Left ventricle myocardium inferior (tissue), 1 donor: ENCODE measurements at regions not wholly inside any gene's neighbourhood (a gene's known extent, or its start where the extent isn't known, plus 50 kb on each side); places are given as distances from the start of the nearest gene placed in this dataset.

ENCODE experiments used
- DNase-seq: peaks from one replicate; pipeline ENCODE4 v3.0.0-alpha.2; 2020
- H3K27ac ChIP-seq: fragments of 200-600 bp; replicated peaks from 2 replicates; pipeline ENCODE4 v1.8.0; 2021
- H3K27me3 ChIP-seq: fragments of 200-600 bp; 2 replicates; pipeline ENCODE4 v1.8.0; 2021; ENCODE audit warnings: low read depth
- H3K36me3 ChIP-seq: fragments of 200-600 bp; 2 replicates; pipeline ENCODE4 v1.8.0; 2021
- H3K4me1 ChIP-seq: fragments of 200-600 bp; 2 replicates; pipeline ENCODE4 v1.8.0; 2021
- H3K4me3 ChIP-seq: fragments of 200-600 bp; 2 replicates; pipeline ENCODE4 v1.8.0; 2021; ENCODE audit warnings: mild to moderate bottlenecking, moderate library complexity
- H3K9me3 ChIP-seq: fragments of 200-600 bp; replicated peaks from 2 replicates; pipeline ENCODE4 v1.8.0; 2021
- intact Hi-C: fragments of 100-400 bp; cut with micrococcal nuclease; formaldehyde crosslinking; loops from one replicate; pipeline ENCODE4 v1.11.0; 2022
- TF ChIP-seq, protein P1 (sequence below): fragments of 200-600 bp; IDR thresholded peaks from 2 replicates; pipeline ENCODE4 v1.8.0; 2021; ENCODE audit warnings: antibody characterized with exemption, mild to moderate bottlenecking, borderline replicate concordance
- donor health status: DM: no; HTN: yes; CAD: no; lungs with severe emphysema.

DNA sequence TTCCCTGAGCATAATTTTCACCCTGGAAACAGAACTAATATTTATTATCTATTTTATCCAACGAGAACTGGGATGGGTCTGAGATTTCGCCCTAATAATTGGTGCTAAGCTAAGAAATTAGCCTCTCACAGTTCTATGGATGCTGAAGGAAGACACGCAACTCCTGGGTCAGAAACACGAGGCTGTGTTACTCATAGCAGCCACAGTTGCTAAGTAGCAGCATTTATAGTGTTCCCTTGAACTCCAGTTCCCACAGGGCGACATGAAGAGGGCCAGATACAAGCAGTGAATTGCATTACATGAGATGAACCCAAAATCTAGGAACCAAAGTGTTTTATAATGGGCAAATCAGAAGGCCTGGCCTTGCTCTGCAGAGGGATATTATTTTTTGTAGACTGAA is 109.8 kb upstream of the AGR3 start:
- no peak for DNase-seq
- intact Hi-C loops = no loop called here
- TF ChIP-seq, protein P1, sequence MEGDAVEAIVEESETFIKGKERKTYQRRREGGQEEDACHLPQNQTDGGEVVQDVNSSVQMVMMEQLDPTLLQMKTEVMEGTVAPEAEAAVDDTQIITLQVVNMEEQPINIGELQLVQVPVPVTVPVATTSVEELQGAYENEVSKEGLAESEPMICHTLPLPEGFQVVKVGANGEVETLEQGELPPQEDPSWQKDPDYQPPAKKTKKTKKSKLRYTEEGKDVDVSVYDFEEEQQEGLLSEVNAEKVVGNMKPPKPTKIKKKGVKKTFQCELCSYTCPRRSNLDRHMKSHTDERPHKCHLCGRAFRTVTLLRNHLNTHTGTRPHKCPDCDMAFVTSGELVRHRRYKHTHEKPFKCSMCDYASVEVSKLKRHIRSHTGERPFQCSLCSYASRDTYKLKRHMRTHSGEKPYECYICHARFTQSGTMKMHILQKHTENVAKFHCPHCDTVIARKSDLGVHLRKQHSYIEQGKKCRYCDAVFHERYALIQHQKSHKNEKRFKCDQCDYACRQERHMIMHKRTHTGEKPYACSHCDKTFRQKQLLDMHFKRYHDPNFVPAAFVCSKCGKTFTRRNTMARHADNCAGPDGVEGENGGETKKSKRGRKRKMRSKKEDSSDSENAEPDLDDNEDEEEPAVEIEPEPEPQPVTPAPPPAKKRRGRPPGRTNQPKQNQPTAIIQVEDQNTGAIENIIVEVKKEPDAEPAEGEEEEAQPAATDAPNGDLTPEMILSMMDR = no peak

DNA sequence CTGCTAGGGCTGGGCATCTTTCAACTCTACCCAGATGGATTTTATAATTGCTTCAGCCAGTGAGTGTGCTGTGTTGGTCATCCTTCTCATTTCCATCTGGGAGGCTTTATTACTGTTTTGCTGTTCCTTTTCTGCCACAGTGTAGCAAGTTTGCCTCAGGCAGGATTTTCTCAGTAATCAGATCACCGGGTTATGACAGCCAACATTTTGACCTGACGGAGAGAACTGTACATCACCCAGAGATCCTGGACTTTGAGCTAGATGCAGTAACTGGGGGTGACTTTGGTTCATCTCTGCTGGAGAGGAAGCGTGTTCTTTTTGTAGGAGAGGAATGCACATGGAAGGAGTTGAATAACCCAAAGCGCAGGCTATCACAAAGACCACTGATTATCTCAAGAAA is 111.8 kb upstream of the AGR3 start:
- no peak overlapping the region for H3K4me3 ChIP-seq
- peaks cover 22% of the 10 kb centered on the region for H3K9me3 ChIP-seq
- intact Hi-C loops = no loop called here
- no peaks in the 10 kb centered on the region for H3K27me3 ChIP-seq
- H3K27ac ChIP-seq = no peak overlapping the region
- peaks cover 11% of the 10 kb centered on the region for H3K4me1 ChIP-seq
- no peak for DNase-seq
- TF ChIP-seq, protein P1 = no peak
- no peaks in the 10 kb centered on the region for H3K36me3 ChIP-seq

More for the DNA sequence above, 109.8 kb upstream of the AGR3 start:
- Histone ChIP-seq H3K36me3 (no peaks in the 10 kb centered on the region), H3K4me3 (no peak overlapping the region), H3K9me3 (peaks cover 8% of the 10 kb centered on the region), H3K4me1 (peaks cover 11% of the 10 kb centered on the region), H3K27ac (no peak overlapping the region), H3K27me3 (no peaks in the 10 kb centered on the region)

DNA sequence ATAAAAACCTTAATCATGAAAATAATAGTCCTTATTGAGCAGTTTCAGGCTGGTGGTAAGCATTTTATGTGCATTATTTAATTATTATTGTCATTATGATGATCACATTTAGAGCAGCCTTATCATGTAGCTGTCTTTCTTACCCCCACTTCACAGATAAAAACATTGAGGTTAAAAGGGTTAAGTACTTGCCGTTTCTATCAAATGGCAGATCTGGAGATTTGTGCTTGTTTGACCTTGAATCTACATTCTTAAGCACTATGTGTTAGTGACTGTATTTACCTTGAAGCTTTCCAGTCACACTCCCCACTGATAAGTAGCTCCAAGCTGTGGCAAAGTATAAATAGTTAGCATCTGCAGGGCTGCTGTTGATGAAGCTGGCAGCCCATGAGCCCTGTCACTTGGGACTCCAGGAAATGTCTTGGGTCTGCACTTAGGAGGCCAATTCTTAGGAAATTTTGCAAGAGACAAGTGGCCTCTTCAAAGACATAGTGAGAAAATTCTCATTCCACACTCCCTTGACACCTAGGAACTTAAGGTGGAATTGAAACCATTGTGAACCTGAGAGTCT is 116.8 kb upstream of the AGR3 start:
- TF ChIP-seq, protein P1 = no peak
- Histone ChIP-seq H3K27me3 (no peaks in the 10 kb centered on the region), H3K4me1 (no peaks in the 10 kb centered on the region), H3K4me3 (no peak overlapping the region), H3K36me3 (no peaks in the 10 kb centered on the region), H3K27ac (no peak overlapping the region), H3K9me3 (peaks cover 22% of the 10 kb centered on the region)
- intact Hi-C loops = no loop called here
- DNase-seq = no peak

DNA sequence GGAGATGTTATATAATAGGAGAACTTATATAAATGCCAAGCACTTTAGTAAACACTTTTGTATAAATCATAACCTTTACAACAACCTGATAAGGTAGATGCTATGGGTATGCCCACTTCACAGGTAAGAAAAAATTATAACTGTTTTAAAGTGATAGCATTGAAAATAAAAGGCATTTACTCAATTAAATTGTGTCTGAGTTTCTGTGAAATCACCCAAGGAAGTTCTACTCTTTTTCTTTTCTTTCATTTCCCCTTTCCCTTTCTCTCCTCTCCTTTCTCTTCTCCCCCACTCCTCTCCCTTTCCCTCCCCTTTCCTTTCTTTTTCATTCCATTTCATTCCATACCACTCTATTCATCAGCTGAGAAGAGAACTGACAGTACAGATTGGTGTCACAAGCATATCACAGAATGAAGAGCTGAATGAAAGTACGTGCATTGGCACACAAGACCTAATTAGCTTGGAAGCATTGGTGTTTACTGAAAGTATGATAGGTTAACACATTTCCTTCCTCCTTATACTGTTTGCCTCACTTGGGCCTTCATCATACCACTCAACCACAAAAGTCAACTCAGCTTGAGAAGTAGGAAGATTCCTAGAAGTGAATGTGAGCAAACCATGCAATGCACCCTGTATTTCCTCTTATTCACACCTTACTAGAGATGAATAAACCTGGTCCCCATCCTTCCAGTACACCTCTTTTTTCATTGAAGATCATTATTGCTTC is 117.9 kb upstream of the AGR3 start:
- H3K27ac ChIP-seq = no peak overlapping the region
- H3K4me1 ChIP-seq = no peaks in the 10 kb centered on the region
- TF ChIP-seq, protein P1 = no peak
- H3K9me3 ChIP-seq = peaks cover 22% of the 10 kb centered on the region
- no peaks in the 10 kb centered on the region for H3K27me3 ChIP-seq
- H3K4me3 ChIP-seq = no peak overlapping the region
- H3K36me3 ChIP-seq = no peaks in the 10 kb centered on the region
- intact Hi-C loops = no loop called here
- DNase-seq = no peak

DNA sequence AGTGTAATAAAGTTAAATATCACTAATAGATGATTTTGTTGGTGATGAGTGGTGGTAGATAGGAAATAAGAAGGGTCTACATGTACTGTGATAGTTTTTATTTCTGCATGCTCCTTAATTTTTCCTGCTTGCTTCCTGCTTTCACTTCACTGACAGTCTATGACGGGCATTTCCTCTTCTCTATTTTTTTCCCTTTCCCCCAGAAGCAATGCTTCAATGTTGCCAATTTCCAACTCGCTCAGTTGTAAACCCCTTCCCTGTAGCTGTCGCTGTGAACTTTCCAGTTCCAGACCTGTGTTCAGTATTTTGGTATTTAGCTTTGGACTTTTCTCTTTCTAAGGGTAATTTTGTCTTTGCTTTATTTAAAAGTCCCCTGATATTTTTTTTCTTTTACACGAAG is 123.5 kb upstream of the AGR3 start:
- DNase-seq = no peak
- no peaks in the 10 kb centered on the region for H3K36me3 ChIP-seq
- peaks cover 9% of the 10 kb centered on the region for H3K4me1 ChIP-seq
- TF ChIP-seq, protein P1 = no peak
- no peaks in the 10 kb centered on the region for H3K9me3 ChIP-seq
- intact Hi-C loops = no loop called here
- H3K4me3 ChIP-seq = no peak overlapping the region
- no peaks in the 10 kb centered on the region for H3K27me3 ChIP-seq
- H3K27ac ChIP-seq = no peak overlapping the region
